ENCODE measurements at regions not wholly inside any gene's neighbourhood (a gene's known extent, or its start where the extent isn't known, plus 50 kb on each side); places are given as distances from the start of the nearest gene placed in this dataset.

DNA sequence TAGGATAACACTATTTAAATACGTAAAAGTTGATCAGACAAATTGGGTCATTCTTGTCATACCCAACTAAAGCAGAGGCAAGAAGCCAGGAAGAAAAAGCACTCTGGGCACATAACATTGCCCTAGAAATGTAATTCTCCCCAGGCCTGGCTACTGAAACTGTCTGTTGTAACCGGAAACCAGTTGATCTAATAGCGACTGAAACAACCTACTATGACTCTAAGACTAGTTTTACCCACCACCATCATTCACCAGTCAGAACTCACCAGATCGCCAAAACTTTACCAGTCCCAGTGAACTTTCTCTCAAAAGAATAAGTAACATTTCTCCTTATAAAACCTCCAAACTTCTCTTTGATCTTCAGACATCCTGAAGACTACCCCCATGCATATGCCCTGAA, 99.3 kb upstream of the WWC1 start:
- no peak for DNase-seq (ENCODE audit: low spot score)
- no peak overlapping the region for H3K4me3 ChIP-seq
- H3K9me2 ChIP-seq (replicated peaks; ENCODE audit: insufficient read depth) = no peaks in the 10 kb centered on the region
- TF ChIP-seq EZH2 (IDR thresholded peaks at IDR 0.05; ENCODE audit: borderline replicate concordance) (no peak), CTCF (IDR thresholded peaks at IDR 0.05; ENCODE audit: poor library complexity) (no peak), EZH2phosphoT487 (IDR thresholded peaks at IDR 0.05; ENCODE audit: low read depth, severe bottlenecking, unreplicated experiment) (no peak)
- H3K27me3 ChIP-seq = no peaks in the 10 kb centered on the region
- H3K4me2 ChIP-seq = no peak overlapping the region
- H3K27ac ChIP-seq = no peak overlapping the region
- H3K36me3 ChIP-seq (replicated peaks; ENCODE audit: insufficient read depth, low read depth) = no peaks in the 10 kb centered on the region
- no peaks in the 10 kb centered on the region for H3K79me2 ChIP-seq
- no peak overlapping the region for H2AFZ ChIP-seq
- 63% methylated on average over 4 of the region's 4 CpGs for WGBS (ENCODE audit: low lambda C conversion rate, missing lambda C conversion rate)
- H4K20me1 ChIP-seq (ENCODE audit: insufficient read depth, poor library complexity, severe bottlenecking) = no peaks in the 10 kb centered on the region
- H3K4me1 ChIP-seq (ENCODE audit: insufficient read depth) = no peaks in the 10 kb centered on the region
- H3K9me3 ChIP-seq (ENCODE audit: low read depth) = no peaks in the 10 kb centered on the region

- Histone ChIP-seq H3K4me2 (no peak overlapping the region), H3K36me3 (replicated peaks; ENCODE audit: insufficient read depth, low read depth) (no peaks in the 10 kb centered on the region), H3K79me2 (no peaks in the 10 kb centered on the region), H3K9me3 (ENCODE audit: low read depth) (no peaks in the 10 kb centered on the region), H3K4me1 (ENCODE audit: insufficient read depth) (no peaks in the 10 kb centered on the region), H3K4me3 (no peak overlapping the region), H3K9me2 (replicated peaks; ENCODE audit: insufficient read depth) (no peaks in the 10 kb centered on the region), H3K27me3 (no peaks in the 10 kb centered on the region), H4K20me1 (ENCODE audit: insufficient read depth, poor library complexity, severe bottlenecking) (no peaks in the 10 kb centered on the region), H3K27ac (no peak overlapping the region), H2AFZ (no peak overlapping the region)
- no peak for DNase-seq (ENCODE audit: low spot score)
- WGBS (ENCODE audit: low lambda C conversion rate, missing lambda C conversion rate) = 58% methylated on average over 9 of the region's 9 CpGs
- no peak for TF ChIP-seq EZH2phosphoT487 (IDR thresholded peaks at IDR 0.05; ENCODE audit: low read depth, severe bottlenecking, unreplicated experiment)
- no peak for TF ChIP-seq CTCF (IDR thresholded peaks at IDR 0.05; ENCODE audit: poor library complexity)
- no peak for TF ChIP-seq EZH2 (IDR thresholded peaks at IDR 0.05; ENCODE audit: borderline replicate concordance)
These were observed 97.8 kb upstream of the WWC1 start for GRCh38 chr5:168193493-168194250.

- no peak for TF ChIP-seq EZH2phosphoT487 (IDR thresholded peaks at IDR 0.05; ENCODE audit: low read depth, severe bottlenecking, unreplicated experiment)
- no peak for TF ChIP-seq EZH2 (IDR thresholded peaks at IDR 0.05; ENCODE audit: borderline replicate concordance)
- no peak for TF ChIP-seq CTCF (IDR thresholded peaks at IDR 0.05; ENCODE audit: poor library complexity)
- H3K9me2 ChIP-seq (replicated peaks; ENCODE audit: insufficient read depth) = no peaks in the 10 kb centered on the region
- no peaks in the 10 kb centered on the region for H4K20me1 ChIP-seq (ENCODE audit: insufficient read depth, poor library complexity, severe bottlenecking)
- H2AFZ ChIP-seq = no peak overlapping the region
- H3K27me3 ChIP-seq = no peaks in the 10 kb centered on the region
- no peaks in the 10 kb centered on the region for H3K4me1 ChIP-seq (ENCODE audit: insufficient read depth)
- no peak overlapping the region for H3K27ac ChIP-seq
- WGBS (ENCODE audit: low lambda C conversion rate, missing lambda C conversion rate) = 93% methylated on average over 9 of the region's 9 CpGs
- no peaks in the 10 kb centered on the region for H3K9me3 ChIP-seq (ENCODE audit: low read depth)
- H3K79me2 ChIP-seq = no peaks in the 10 kb centered on the region
- H3K4me2 ChIP-seq = no peak overlapping the region
- no peaks in the 10 kb centered on the region for H3K36me3 ChIP-seq (replicated peaks; ENCODE audit: insufficient read depth, low read depth)
- no peak for DNase-seq (ENCODE audit: low spot score)
- no peak overlapping the region for H3K4me3 ChIP-seq
These were observed 96.3 kb upstream of the WWC1 start for GRCh38 chr5:168195110-168195509.

Data from hepatocyte (in vitro differentiated cells).